Skin epidermis (tissue), 12 donors: ENCODE measurements at regions not wholly inside any gene's neighbourhood (a gene's known extent, or its start where the extent isn't known, plus 50 kb on each side); places are given as distances from the start of the nearest gene placed in this dataset.
"Not testable (repeated sequence)": the region's sequence is repeated elsewhere in the genome, so short reads cannot be mapped to it uniquely, and the experiment has no call there.

Experiments
- H3K27ac ChIP-seq, 21 experiments: fragments of 200-600 bp; sonication (generic) in 11 of 21; one replicate each; pipeline ENCODE4 v1.5.0; 2020; ENCODE audit warnings: mild to moderate bottlenecking in 3 of 21, inconsistent platforms in 2 of 21, moderate library complexity in 2 of 21
- H3K4me3 ChIP-seq, 7 experiments: fragments of 200-600 bp; sonication (generic) in 2 of 7; one replicate each; pipeline ENCODE4 v1.5.0; 2020; ENCODE audit warnings: inconsistent platforms in 2 of 7, mild to moderate bottlenecking in 2 of 7, moderate library complexity in 1 of 7

DNA sequence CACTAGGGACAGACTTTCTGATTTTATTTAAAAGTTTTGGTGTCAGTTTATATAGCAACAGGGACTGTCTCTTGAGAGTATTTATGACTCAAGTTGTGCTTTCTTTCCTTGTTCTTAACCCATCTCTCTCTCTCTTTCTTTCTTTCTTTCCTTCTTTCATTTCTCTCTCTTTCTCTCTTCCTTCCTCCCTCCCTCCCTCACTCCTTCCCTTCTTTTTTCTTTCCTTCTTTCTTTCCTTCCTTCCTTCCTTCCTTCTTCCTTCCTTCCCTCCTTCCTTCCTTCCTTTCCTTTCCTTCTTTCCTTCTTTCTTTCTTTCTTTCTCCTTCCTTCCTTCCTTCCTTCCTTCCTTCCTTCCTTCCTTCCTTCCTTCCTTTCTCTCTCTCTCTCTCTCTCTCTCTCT, 77.8 kb upstream of the PODXL start:
- peak overlapping the region in 1 of 21 experiments; percentile 47 for H3K27ac ChIP-seq
- not testable (repeated sequence) for H3K4me3 ChIP-seq

DNA sequence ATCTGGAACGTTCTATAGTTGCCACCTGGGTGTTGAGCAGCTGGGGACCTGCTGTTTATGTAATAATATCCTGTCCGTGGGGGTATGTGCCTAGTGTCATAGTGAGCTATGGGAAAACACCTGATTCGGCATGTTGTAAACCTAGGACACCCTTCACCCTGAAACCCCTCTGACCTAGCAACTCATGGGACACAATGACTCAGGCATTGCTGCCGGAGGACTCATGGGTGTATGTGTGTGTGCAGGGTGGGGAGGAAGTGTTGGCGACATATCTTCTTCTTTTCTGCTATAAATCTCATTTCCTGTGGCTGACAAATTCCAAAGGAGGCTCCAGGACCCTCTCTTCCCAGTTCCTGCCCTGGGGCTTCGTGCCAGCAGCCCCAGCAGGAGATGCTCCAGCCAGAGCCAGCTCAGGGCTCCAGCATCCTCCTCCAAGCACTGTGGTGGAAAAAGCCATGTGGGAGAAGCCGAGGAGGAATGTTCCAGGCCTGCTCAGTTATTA, 77.0 kb upstream of the PODXL start:
- H3K4me3 ChIP-seq = no peak overlapping the region
- peak overlapping the region in 1 of 21 experiments; percentile 47 for H3K27ac ChIP-seq

DNA sequence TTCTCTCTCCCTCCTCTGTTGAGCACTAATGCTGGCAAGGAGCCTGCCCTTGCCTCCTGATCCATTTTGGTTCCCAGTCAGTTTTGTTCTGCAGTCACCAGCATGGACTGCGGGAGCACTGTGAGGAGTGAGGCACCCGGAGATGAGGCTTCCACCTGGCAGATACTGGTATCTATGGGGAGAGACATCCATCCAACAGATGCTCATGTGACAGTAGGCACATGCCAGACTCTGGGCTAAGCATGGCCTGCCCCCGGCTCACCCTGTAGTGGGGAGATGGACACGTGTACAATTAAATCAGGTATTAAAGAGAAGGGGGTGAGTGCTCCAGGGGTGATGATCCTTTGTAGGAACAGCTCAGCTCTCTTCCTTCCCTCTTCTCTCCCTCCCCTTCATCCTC, 74.0 kb upstream of the PODXL start:
- H3K27ac ChIP-seq = no peak overlapping the region
- H3K4me3 ChIP-seq = no peak overlapping the region

DNA sequence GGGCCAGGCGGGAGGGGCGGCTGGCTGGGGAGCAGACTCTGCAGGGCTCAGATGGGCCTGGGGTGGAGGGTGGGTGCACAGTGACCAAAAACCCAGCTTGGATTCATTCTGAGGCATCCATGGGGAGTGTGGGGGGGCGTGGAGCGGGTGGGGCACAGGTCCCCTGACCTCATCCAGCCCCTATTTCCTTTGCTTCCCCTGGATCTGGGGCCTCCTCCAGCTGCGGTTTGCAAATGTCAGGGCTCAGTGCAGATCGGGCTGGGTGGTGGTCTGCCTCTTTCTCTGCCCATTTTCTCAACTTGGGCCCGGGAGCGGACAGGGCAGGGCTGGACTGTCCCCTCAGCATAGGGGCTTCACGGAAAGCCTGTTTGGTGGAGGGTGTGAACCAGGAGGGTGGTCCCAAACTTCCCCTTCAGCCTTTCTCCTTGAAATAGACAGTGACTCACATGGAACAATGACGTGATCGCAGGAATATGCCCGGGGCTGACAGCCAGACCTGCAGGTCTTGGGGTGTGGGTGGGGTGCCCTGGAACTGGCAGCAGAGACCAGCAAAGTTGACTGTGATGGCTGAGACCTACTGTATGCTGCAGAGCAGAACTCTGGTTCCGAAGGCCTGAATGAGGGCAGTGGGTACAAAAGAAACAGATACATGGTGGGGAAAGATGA, 72.9 kb upstream of the PODXL start:
- no peak overlapping the region for H3K4me3 ChIP-seq
- peak overlapping the region in 1 of 21 experiments; percentile 49 for H3K27ac ChIP-seq

DNA sequence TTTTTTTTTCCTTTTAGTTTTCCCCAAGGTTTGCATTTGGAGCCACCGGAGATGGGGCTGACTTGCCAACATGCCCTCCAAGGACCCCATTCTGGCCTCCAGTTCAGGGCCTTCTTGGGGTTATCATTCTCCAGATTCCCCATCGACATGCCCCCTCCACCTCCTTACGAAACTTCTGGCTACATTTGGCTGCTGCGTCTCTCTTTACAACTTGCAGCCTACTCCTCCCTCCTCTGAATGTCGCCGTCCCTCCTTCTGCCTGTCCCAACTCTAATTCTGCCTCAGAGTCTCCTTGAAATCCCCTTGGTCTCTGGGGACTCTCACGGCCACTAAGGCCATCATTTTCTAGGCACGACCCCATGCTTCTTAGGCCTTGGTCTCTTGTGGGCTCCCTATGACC, 72.2 kb upstream of the PODXL start:
- H3K27ac ChIP-seq = peak overlapping the region in 1 of 21 experiments; percentile 49
- H3K4me3 ChIP-seq = no peak overlapping the region

DNA sequence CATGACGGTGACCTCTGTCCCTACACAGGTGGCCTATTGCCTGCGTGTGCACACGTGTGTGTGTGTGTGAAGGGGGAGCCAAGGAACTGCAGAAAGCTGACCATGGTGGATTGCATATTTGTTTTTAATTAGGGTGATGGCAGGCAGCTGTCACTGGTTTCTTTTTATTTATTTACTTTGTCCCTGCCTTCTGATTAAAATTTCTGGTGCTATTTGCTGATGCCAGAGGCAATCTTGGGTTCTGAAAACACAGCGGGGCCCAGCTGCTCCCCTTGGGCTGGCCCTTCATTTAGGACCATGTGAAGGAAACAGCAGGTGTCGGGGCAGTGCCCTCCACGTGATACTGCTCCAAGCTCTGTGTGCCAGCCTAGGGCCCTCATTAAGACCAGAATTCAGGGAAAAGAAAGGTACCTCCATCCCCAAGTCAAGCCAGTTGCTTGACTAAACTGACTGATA, 71.3 kb upstream of the PODXL start:
- Histone ChIP-seq H3K27ac (no peak overlapping the region), H3K4me3 (no peak overlapping the region)

DNA sequence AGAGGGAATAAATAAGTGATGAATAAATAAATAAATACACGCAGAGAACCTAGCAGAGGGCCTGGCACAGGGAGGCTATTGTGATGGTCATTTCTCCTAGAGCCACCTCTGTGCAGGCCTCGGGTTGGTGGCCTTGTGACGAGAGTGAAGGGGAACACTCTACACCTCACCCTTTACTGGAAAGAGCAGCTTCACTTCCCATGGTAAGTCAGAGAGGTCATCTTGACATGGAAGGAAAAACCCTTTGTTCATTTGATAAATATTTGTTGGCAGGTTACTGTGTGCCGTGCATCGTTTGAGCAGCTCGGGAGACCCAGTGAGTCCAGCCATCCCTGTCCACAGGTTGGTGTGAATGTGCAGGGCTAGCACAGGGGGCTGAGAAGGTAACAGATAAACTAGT, 70.2 kb upstream of the PODXL start:
- H3K4me3 ChIP-seq = no peak overlapping the region
- no peak overlapping the region for H3K27ac ChIP-seq

DNA sequence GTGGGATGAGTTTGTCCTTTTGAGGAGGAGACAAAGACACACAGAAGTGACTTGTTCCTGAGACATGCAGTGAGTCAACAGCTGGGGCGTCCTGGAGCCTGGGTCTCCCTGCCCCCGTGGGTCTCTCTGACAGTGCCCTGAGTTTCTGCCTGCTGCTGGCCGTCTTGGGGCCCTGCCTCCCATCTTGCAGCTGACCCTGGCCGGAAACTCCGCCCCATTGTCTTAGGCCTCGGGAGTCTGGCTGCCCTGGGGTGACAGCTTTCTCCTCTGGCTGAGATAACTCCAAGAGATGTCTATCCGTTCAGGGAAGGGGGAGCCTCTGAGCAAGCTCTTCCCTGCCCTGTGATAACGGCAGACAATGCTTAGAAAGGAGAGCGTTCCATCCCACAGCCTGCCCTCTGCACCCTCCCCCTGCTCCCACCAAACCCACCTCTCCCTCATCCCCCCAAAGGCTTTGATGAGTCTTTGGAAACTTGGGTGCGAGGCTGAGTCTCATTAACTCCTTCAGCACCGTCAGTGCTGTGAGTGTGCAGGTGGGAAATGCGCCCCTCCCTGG, 69.5 kb upstream of the PODXL start:
- Histone ChIP-seq H3K27ac (peak overlapping the region in 1 of 21 experiments; percentile 34), H3K4me3 (no peak overlapping the region)

DNA sequence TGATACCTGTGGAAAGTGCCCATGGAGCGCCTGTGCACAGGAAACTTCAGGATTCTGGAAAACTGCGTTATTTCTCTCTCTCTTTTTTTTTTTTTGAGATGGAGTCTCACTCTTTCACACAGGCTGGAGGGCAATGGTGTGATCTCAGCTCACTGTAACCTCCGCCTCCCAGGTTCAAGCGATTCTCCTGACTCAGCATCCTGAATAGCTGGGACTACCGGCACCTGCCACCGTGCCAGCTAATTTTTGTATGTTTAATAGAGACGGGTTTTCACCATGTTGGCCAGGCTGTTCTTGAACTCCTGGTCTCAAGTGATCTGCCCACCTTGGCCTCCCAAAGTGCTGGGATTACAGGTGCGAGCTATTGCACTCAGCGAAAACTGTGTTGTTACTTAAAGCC, 68.9 kb upstream of the PODXL start:
- H3K4me3 ChIP-seq = not testable (repeated sequence)
- H3K27ac ChIP-seq = peak overlapping the region in 1 of 21 experiments; percentile 34

DNA sequence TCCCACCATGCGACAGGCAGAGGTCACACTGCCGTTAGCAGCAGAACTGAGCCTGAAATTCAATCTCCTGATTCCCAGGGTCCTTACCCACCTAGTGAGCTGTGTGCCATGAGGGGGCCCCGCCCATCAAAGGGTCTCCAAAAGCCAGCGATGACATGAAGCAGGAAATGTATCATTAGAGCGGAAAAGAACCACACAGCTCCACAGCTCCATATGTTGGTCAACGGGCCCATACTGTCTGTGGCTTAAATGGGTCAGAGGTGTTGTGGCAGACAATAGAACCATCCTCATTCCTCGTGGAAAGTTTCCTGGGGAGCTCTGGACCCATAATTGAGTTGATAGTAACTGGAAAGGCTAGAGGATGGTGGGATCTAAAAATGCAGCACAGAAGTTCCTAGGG, 68.1 kb upstream of the PODXL start:
- peak overlapping the region in 1 of 21 experiments; percentile 7 for H3K27ac ChIP-seq
- no peak overlapping the region for H3K4me3 ChIP-seq

DNA sequence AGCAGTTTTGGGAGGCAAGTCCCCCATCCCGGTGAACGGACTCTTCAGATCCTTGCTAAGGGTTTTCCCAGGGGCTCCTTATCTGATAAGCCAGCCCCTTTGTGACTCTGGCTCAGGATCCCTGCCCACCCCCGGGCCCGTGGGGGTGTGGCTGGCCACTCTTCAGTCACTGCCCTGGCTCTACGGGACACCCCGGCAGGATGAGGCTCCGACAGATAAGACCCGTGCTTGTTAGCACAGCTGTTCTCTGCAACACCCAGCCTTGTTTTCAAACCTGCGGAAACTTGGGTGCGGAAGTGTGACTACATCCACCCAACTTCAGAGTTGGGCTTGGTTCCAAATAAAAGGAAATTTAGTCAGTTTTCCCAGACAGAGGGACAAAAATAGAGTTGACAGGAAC, 66.7 kb upstream of the PODXL start:
- Histone ChIP-seq H3K27ac (peak overlapping the region in 1 of 21 experiments; percentile 21), H3K4me3 (no peak overlapping the region)

DNA sequence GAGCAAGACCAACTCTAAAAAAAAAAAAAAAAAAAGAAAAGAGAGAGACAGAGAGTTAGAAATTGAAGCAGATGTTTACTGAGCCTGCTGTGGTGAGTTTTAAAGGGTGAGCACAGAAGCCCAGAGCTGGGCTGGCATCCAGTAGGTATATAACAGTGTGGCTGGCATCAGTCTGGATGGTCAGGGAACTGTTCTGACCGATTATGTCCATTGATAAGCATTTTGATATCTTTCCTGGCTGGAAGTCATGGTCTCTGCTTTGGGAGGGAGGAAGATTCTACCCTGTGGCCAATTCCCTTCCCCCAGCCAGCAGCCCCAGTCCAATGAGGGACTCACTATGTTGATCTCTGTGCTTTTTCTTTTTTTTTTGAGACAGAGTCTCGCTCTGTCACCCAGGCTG, 65.2 kb upstream of the PODXL start:
- Histone ChIP-seq H3K27ac (peak overlapping the region in 1 of 21 experiments; percentile 17), H3K4me3 (no peak overlapping the region)

DNA sequence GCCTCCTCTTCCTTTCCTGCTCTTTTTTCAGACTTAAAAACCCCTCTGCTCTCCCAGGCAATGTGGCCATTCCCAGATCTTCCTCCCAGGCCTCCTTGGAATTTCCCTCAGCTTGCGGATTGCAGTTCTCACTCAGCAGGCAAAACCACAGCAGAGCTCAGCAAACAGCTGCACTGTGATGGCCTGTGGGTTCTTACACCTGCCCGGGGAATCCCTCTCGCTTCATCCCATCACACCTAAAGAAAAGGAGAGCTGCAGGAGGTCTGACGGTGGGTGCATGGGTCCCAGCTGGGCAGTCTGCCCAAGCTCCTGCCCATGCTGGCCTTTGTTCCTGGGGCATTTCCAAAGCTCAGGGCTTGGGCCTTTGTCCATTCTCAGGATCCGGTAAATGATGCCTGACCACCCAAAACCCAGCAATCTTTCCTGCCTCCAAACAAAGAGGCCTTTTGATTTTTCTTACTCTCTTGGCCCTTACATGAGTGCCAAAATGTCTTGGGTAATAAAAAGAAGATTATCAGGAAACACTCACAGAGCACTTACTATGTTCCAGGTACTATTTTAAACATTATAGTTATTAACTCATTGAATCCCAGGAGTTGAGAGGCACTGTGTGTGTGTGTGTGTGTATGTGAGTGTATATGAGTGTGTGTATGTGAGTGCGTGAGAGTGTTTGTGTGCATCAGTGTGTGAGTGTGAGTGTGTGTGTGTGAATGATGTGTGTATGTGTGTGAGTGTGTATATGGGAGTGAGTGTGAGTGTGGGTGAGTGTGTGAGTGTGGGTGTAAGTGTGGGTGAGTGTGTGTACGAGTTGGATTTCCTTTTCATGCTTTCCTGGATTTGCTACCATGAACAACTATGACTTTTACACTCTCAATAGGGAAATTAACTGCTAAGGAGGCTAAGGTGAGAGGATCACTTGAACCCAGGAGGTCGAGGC, 64.5 kb upstream of the PODXL start:
- H3K27ac ChIP-seq = peak overlapping the region in 4 of 21 experiments; percentile 2 to 31 (median 10)

DNA sequence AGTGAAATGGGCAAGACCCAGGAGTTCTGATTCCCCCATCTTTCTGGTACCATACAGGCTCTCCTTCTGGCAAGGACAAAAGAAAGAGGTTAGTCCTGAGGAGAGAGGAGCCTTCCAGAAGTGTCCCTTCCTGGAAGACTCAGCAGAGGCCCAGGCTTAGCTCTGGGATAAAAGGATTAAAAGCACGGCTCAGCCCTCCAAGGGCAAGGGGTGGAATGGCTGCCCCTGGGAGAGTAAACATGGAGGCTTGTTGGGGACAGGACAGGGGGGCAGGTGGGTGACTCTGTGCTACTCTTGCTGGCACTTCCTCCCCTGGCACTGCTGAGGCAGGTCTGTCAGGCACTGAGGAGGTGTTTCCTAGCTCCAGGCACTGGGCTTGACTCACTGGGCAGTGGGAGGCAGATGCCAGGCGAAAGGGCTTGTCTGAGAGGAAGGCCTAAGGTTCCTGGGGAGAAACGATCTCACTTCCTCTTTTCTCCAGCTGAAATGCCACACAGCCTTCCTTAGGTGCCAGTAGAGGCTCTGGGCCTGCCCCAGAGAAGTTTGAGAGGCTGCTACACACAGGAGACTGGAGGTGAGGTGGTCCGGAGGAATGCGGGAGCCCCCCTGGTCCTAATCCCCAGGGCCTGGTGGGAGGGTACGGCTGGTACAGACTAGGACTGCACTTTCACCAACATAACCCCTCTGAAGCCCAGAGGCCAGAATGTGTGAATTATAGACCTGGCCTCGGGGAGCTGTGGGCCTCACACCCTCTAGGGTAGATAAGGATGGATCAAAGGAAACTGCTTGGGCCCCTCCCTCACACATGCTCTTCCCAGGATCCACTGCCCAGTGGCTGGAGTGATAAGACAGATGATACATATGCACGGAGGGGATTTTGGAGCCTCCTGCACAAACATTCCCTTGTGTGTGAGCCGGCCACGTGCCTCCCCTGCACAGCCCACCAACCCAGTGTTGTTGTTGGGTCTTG, 63.2 kb upstream of the PODXL start:
- peak overlapping the region in 5 of 21 experiments; percentile 9 to 51 (median 42) for H3K27ac ChIP-seq

More for the DNA sequence above, 64.5 kb upstream of the PODXL start:
- no peak overlapping the region for H3K4me3 ChIP-seq

DNA sequence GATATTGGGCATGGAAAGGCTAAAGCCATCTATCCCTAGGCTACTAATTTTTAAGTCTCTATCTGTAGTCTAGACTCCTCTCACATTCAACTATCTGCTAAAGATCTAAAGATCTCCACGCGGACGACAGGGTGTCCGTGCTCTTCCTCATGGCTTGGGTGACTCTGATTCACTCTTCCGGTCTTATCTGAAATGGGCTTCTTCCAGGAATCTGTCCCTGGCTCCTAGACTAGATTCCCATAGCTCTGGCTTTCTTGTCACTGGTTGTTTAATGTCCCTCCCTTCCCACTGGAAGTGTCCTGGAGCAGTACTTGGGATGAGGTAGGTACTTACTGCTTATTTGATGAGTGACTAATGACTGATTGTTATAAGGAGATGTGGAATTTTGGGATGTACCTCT, 62.0 kb upstream of the PODXL start:
- Histone ChIP-seq H3K27ac (no peak overlapping the region), H3K4me3 (no peak overlapping the region)

More for the DNA sequence above, 63.2 kb upstream of the PODXL start:
- H3K4me3 ChIP-seq = no peak overlapping the region

DNA sequence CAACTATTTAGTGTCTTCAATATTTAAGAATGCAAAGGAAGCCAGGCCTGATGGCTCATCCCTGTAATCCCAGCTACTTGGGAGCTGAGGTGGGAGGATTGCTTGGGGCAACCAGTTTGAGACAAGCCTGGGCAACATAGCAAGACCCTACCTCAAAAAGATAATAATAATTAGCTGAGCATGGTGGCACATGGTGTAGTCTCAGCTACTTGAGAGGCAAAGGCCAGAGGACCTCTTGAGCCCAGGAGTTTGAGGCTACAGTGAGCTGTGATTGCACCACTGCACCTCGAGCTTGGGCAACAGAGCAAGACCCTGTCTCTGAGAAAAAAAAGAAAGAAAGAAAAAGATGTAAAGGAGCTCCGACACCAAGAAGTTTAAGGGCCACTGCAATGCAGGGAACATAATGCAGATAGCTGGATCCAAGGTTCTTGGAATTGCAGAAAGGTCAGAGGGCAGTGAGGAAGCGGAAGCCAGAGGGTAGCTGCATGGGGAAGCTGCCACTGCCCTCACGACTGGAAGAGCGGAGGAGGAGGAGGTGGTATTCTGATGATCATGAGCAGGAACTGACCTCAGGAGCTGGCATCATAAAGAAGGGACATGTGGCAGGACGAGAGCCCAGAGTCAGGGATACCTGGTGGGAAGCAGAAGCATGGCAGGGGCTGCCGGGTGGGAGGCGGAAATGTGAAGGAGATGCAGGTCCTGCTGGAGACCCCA, 60.2 kb upstream of the PODXL start:
- H3K4me3 ChIP-seq = no peak overlapping the region
- no peak overlapping the region for H3K27ac ChIP-seq

DNA sequence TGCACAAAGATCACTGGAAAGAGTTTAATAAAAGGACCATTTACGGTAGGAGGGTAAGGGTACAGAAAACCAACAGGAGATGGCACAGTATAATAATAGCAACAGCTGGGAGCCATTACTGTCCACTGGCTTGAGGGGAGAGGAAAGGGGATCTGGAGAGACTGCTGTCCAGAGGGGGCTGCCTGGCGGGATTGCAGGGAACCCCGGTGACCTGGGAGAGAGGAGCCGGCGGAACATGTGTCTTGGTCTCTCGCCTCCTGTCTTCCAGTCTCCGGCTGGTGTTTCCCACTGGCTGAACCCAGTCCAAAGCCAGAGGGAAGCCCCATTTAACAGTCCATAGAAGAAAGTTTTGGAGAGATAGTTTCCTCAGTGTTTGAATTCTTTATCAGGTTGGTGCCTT, 57.5 kb upstream of the PODXL start:
- no peak overlapping the region for H3K27ac ChIP-seq

DNA sequence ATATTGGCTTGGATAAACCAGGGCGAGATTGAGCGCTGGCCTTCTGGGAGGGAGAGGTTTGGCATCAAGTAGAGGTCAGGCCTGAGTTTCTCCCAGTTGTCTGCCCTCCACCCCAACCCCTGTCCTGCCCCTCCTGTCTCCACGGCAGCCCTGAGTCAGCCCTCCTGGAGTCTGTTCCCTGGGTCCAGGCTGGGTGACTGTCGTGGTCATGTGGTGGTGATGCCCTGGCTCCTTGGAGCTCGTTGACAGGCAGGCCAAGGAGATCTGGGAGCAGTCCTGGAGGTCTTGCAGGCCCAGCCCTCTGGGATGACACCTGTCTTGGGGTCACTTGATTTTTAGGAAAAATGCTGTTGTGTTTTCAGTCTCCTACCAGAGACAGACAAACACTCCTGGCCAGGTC, 53.6 kb upstream of the PODXL start:
- Histone ChIP-seq H3K4me3 (no peak overlapping the region), H3K27ac (no peak overlapping the region)

More for the DNA sequence above, 57.5 kb upstream of the PODXL start:
- no peak overlapping the region for H3K4me3 ChIP-seq

DNA sequence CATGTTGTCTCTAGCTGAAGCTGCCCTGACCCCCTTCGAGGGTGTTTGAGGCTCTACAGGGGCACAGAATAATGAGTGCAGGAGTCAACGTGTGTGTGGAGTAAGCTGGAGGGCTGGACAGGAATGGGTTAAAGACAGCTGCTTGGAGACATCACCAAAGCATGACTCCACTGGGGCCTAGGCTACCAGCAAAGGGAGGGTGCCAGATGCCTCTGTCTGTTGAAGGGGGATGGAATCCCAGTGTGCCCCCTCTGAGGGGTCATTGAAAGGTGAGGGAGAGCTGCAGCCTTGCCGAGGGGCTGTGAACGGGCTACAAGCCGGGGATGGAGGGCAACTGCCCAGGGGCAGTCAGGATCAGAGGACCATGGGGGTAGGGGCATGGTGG, 51.7 kb upstream of the PODXL start:
- Histone ChIP-seq H3K27ac (no peak overlapping the region), H3K4me3 (no peak overlapping the region)
